ENCODE measurements at regions not wholly inside any gene's neighbourhood (a gene's known extent, or its start where the extent isn't known, plus 50 kb on each side); places are given as distances from the start of the nearest gene placed in this dataset.

- Histone ChIP-seq H3K27ac (ENCODE audit: low read depth in 1 of 2, low read length in 1 of 2) (no peak overlapping the region), H3K4me3 (ENCODE audit: low read length in 2 of 2) (no peak overlapping the region), H3K27me3 (ENCODE audit: control insufficient read depth in 2 of 2, insufficient read depth in 1 of 2, low read length in 1 of 2) (no peaks in the 10 kb centered on the region), H3K36me3 (ENCODE audit: control insufficient read depth in 2 of 2, insufficient read depth in 2 of 2, low read length in 1 of 2) (no peaks in the 10 kb centered on the region), H3K4me1 (ENCODE audit: control insufficient read depth in 2 of 2, insufficient read depth in 2 of 2, low read length in 2 of 2) (no peaks in the 10 kb centered on the region), H3K9me3 (ENCODE audit: control insufficient read depth in 2 of 2, insufficient read depth in 1 of 2, low read length in 1 of 2) (peaks cover 0 to 3% of the 10 kb centered on the region in 2 donors)
- DNase-seq (ENCODE audit: low read depth in 6 of 9, low spot score in 9 of 9) = no peak
Measured at GRCh38 chr7:37555528-37555927, 106.9 kb upstream of the ELMO1 start.

GRCh38 chr7:37557571-37558209, 109.0 kb upstream of the ELMO1 start:
- no peak overlapping the region for H3K27ac ChIP-seq (ENCODE audit: low read depth in 1 of 2, low read length in 1 of 2)
- no peak for DNase-seq (ENCODE audit: low read depth in 6 of 9, low spot score in 9 of 9)
- H3K4me1 ChIP-seq (ENCODE audit: control insufficient read depth in 2 of 2, insufficient read depth in 2 of 2, low read length in 2 of 2) = no peaks in the 10 kb centered on the region
- H3K36me3 ChIP-seq (ENCODE audit: control insufficient read depth in 2 of 2, insufficient read depth in 2 of 2, low read length in 1 of 2) = no peaks in the 10 kb centered on the region
- peaks cover 0 to 3% of the 10 kb centered on the region in 2 donors for H3K9me3 ChIP-seq (ENCODE audit: control insufficient read depth in 2 of 2, insufficient read depth in 1 of 2, low read length in 1 of 2)
- 94% methylated on average over 5 of the region's 5 CpGs for WGBS
- no peak overlapping the region for H3K4me3 ChIP-seq (ENCODE audit: low read length in 2 of 2)
- H3K27me3 ChIP-seq (ENCODE audit: control insufficient read depth in 2 of 2, insufficient read depth in 1 of 2, low read length in 1 of 2) = no peaks in the 10 kb centered on the region

DNA sequence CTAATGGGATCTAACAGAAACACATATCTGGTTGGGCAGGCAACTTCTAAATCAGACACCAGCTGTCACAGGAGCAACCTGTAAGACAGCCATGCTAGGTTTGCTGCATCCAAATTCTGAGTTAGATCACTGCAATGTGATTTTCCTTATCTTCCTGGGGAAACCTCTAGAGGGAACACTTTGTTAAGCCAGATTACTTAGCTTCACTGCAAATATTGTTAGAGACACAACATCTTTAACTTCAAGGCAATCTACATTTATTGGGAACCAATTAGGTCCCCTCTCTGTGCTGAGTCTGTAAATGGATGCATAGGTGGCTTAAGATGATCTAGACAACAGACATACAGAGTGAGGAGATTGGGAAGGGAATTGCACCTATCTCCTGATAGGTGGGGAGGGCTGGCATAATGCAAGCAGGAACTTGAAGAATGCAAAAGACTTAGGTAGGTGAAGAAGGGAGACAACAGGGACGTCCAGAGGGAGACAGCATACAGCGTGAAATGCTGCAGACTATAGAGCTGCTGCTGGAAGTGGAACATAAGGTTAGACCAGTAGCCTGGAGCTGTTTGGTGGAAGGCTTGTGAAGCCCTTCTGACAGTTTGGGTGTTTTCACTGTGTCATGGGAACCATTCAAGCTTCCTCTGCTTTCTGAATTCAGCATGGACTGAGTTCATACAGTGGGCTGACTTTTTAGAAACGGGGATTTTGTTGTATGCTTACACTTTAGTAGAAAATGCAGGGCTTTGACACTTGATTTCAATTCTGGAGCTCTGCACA, 109.8 kb upstream of the ELMO1 start:
- WGBS = 92% methylated on average over 3 of the region's 3 CpGs

DNA sequence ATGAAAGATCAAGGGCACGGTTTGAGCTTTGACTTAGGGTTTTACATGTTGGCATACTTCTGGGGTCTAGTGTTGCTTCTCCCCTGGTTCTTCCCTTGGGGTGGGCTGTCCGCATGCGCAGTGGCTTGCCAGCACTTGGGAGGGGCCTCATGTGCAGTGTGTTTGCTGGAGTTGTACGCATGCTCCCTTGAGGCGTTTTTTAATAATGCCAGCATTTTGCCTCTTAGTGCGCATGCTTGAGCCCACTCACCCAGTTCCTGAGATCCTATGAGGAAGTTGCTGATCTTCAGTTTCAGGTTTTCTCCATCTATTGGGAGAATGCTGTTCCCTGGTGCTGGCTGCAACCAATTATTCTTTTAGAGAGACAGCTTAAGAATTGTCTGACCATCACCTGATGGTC, 113.4 kb upstream of the GPR141 start:
- H3K4me3 ChIP-seq (ENCODE audit: low read length in 2 of 2) = no peak overlapping the region
- H3K9me3 ChIP-seq (ENCODE audit: control insufficient read depth in 2 of 2, insufficient read depth in 1 of 2, low read length in 1 of 2) = peaks cover 0 to 4% of the 10 kb centered on the region in 2 donors
- H3K27me3 ChIP-seq (ENCODE audit: control insufficient read depth in 2 of 2, insufficient read depth in 1 of 2, low read length in 1 of 2) = no peaks in the 10 kb centered on the region
- H3K36me3 ChIP-seq (ENCODE audit: control insufficient read depth in 2 of 2, insufficient read depth in 2 of 2, low read length in 1 of 2) = no peaks in the 10 kb centered on the region
- H3K27ac ChIP-seq (ENCODE audit: low read depth in 1 of 2, low read length in 1 of 2) = no peak overlapping the region
- 97% methylated on average over 6 of the region's 6 CpGs for WGBS
- no peak for DNase-seq (ENCODE audit: low read depth in 6 of 9, low spot score in 9 of 9)
- H3K4me1 ChIP-seq (ENCODE audit: control insufficient read depth in 2 of 2, insufficient read depth in 2 of 2, low read length in 2 of 2) = no peaks in the 10 kb centered on the region

More for the DNA sequence above, 109.8 kb upstream of the ELMO1 start:
- Histone ChIP-seq H3K27ac (ENCODE audit: low read depth in 1 of 2, low read length in 1 of 2) (no peak overlapping the region), H3K4me1 (ENCODE audit: control insufficient read depth in 2 of 2, insufficient read depth in 2 of 2, low read length in 2 of 2) (no peaks in the 10 kb centered on the region), H3K4me3 (ENCODE audit: low read length in 2 of 2) (no peak overlapping the region), H3K27me3 (ENCODE audit: control insufficient read depth in 2 of 2, insufficient read depth in 1 of 2, low read length in 1 of 2) (no peaks in the 10 kb centered on the region), H3K36me3 (ENCODE audit: control insufficient read depth in 2 of 2, insufficient read depth in 2 of 2, low read length in 1 of 2) (no peaks in the 10 kb centered on the region), H3K9me3 (ENCODE audit: control insufficient read depth in 2 of 2, insufficient read depth in 1 of 2, low read length in 1 of 2) (peaks cover 0 to 3% of the 10 kb centered on the region in 2 donors)
- DNase-seq (ENCODE audit: low read depth in 6 of 9, low spot score in 9 of 9) = no peak

- peaks cover 0 to 4% of the 10 kb centered on the region in 2 donors for H3K9me3 ChIP-seq (ENCODE audit: control insufficient read depth in 2 of 2, insufficient read depth in 1 of 2, low read length in 1 of 2)
- H3K36me3 ChIP-seq (ENCODE audit: control insufficient read depth in 2 of 2, insufficient read depth in 2 of 2, low read length in 1 of 2) = no peaks in the 10 kb centered on the region
- no peak overlapping the region for H3K4me3 ChIP-seq (ENCODE audit: low read length in 2 of 2)
- WGBS = 98% methylated on average over 3 of the region's 3 CpGs
- no peaks in the 10 kb centered on the region for H3K4me1 ChIP-seq (ENCODE audit: control insufficient read depth in 2 of 2, insufficient read depth in 2 of 2, low read length in 2 of 2)
- no peak for DNase-seq (ENCODE audit: low read depth in 6 of 9, low spot score in 9 of 9)
- no peak overlapping the region for H3K27ac ChIP-seq (ENCODE audit: low read depth in 1 of 2, low read length in 1 of 2)
- H3K27me3 ChIP-seq (ENCODE audit: control insufficient read depth in 2 of 2, insufficient read depth in 1 of 2, low read length in 1 of 2) = no peaks in the 10 kb centered on the region
Measured at GRCh38 chr7:37571806-37572205, 111.8 kb upstream of the GPR141 start.

DNA sequence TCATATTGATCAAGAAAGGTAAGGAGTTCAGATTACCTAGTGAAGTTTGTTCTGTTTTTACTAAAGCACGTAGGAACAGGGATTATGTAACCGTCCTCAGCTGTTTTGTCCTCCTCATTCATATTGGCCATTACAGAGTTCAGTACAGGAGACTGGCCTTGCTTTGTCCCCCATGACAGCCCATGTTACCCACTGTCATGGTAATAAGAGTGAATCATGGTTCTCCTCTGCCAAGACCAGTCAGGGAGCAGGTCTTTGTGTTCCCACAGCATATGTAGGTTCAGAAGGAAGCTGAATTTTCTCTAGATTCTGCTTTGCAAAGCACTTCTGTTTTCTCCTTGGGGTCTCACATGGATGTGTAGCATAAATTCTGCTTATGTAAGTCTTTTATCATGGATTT, 106.2 kb upstream of the GPR141 start:
- no peaks in the 10 kb centered on the region for H3K4me1 ChIP-seq (ENCODE audit: control insufficient read depth in 2 of 2, insufficient read depth in 2 of 2, low read length in 2 of 2)
- WGBS = 74% methylated on average over 2 of the region's 2 CpGs
- no peaks in the 10 kb centered on the region for H3K9me3 ChIP-seq (ENCODE audit: control insufficient read depth in 2 of 2, insufficient read depth in 1 of 2, low read length in 1 of 2)
- no peak overlapping the region for H3K27ac ChIP-seq (ENCODE audit: low read depth in 1 of 2, low read length in 1 of 2)
- no peaks in the 10 kb centered on the region for H3K27me3 ChIP-seq (ENCODE audit: control insufficient read depth in 2 of 2, insufficient read depth in 1 of 2, low read length in 1 of 2)
- no peak overlapping the region for H3K4me3 ChIP-seq (ENCODE audit: low read length in 2 of 2)
- no peaks in the 10 kb centered on the region for H3K36me3 ChIP-seq (ENCODE audit: control insufficient read depth in 2 of 2, insufficient read depth in 2 of 2, low read length in 1 of 2)
- DNase-seq (ENCODE audit: low read depth in 6 of 9, low spot score in 9 of 9) = no peak

DNA sequence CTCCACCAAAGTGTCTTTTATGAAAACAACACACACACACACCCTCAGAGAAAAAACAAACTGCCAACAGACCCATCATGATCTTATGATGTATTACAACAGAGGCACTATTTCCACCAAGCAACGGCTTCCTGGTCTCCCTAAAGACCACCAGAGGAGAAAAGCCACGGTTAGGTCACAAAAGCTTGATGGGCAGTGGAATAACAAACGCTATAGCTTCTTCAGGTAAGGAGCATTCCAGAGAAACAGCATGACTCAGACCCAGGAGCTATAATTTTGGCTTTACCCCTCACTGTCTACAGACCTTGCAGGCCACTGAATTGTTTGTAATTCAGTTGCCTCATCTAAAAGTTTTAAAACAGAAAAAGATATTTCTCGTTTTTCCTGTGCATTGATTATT, 105.7 kb upstream of the GPR141 start:
- no peak overlapping the region for H3K27ac ChIP-seq (ENCODE audit: low read depth in 1 of 2, low read length in 1 of 2)

GRCh38 chr7:37578350-37578749, 105.2 kb upstream of the GPR141 start:
- H3K4me3 ChIP-seq (ENCODE audit: low read length in 2 of 2) = no peak overlapping the region
- 97% methylated on average over 1 of the region's 1 CpG for WGBS
- H3K9me3 ChIP-seq (ENCODE audit: control insufficient read depth in 2 of 2, insufficient read depth in 1 of 2, low read length in 1 of 2) = no peaks in the 10 kb centered on the region
- no peaks in the 10 kb centered on the region for H3K36me3 ChIP-seq (ENCODE audit: control insufficient read depth in 2 of 2, insufficient read depth in 2 of 2, low read length in 1 of 2)
- no peaks in the 10 kb centered on the region for H3K4me1 ChIP-seq (ENCODE audit: control insufficient read depth in 2 of 2, insufficient read depth in 2 of 2, low read length in 2 of 2)
- no peak overlapping the region for H3K27ac ChIP-seq (ENCODE audit: low read depth in 1 of 2, low read length in 1 of 2)
- no peak for DNase-seq (ENCODE audit: low read depth in 6 of 9, low spot score in 9 of 9)
- H3K27me3 ChIP-seq (ENCODE audit: control insufficient read depth in 2 of 2, insufficient read depth in 1 of 2, low read length in 1 of 2) = no peaks in the 10 kb centered on the region

More for the DNA sequence above, 105.7 kb upstream of the GPR141 start:
- no peak overlapping the region for H3K4me3 ChIP-seq (ENCODE audit: low read length in 2 of 2)
- H3K9me3 ChIP-seq (ENCODE audit: control insufficient read depth in 2 of 2, insufficient read depth in 1 of 2, low read length in 1 of 2) = no peaks in the 10 kb centered on the region
- H3K36me3 ChIP-seq (ENCODE audit: control insufficient read depth in 2 of 2, insufficient read depth in 2 of 2, low read length in 1 of 2) = no peaks in the 10 kb centered on the region
- 91% methylated on average over 4 of the region's 4 CpGs for WGBS
- no peak for DNase-seq (ENCODE audit: low read depth in 6 of 9, low spot score in 9 of 9)
- H3K27me3 ChIP-seq (ENCODE audit: control insufficient read depth in 2 of 2, insufficient read depth in 1 of 2, low read length in 1 of 2) = no peaks in the 10 kb centered on the region
- no peaks in the 10 kb centered on the region for H3K4me1 ChIP-seq (ENCODE audit: control insufficient read depth in 2 of 2, insufficient read depth in 2 of 2, low read length in 2 of 2)

DNA sequence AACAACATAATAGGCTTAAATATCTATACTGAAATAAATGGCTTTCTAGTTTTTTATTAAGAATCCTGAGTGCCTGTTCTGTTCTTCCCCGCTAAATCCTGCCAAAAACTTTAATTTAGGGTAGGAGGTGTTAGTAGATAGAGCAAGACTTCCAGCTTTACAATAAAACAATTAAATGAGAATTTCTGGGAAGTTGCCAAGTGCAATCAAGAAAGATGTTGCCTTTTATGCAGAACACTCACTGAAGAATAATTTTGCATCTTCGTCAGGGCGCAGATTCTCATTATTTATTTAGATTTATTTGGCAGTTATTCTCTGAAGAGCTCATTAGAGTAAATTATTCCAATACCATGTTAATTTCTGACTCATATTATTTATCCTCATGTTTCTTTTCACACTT, 103.2 kb upstream of the GPR141 start:
- no peaks in the 10 kb centered on the region for H3K27me3 ChIP-seq (ENCODE audit: control insufficient read depth in 2 of 2, insufficient read depth in 1 of 2, low read length in 1 of 2)
- 94% methylated on average over 3 of the region's 3 CpGs for WGBS
- H3K4me3 ChIP-seq (ENCODE audit: low read length in 2 of 2) = no peak overlapping the region
- H3K36me3 ChIP-seq (ENCODE audit: control insufficient read depth in 2 of 2, insufficient read depth in 2 of 2, low read length in 1 of 2) = no peaks in the 10 kb centered on the region
- H3K9me3 ChIP-seq (ENCODE audit: control insufficient read depth in 2 of 2, insufficient read depth in 1 of 2, low read length in 1 of 2) = no peaks in the 10 kb centered on the region
- no peak overlapping the region for H3K27ac ChIP-seq (ENCODE audit: low read depth in 1 of 2, low read length in 1 of 2)
- no peaks in the 10 kb centered on the region for H3K4me1 ChIP-seq (ENCODE audit: control insufficient read depth in 2 of 2, insufficient read depth in 2 of 2, low read length in 2 of 2)
- DNase-seq (ENCODE audit: low read depth in 6 of 9, low spot score in 9 of 9) = no peak

Data from thymus (tissue), 11 donors.